ENCODE measurements at regions not wholly inside any gene's neighbourhood (a gene's known extent, or its start where the extent isn't known, plus 50 kb on each side); places are given as distances from the start of the nearest gene placed in this dataset.

DNA sequence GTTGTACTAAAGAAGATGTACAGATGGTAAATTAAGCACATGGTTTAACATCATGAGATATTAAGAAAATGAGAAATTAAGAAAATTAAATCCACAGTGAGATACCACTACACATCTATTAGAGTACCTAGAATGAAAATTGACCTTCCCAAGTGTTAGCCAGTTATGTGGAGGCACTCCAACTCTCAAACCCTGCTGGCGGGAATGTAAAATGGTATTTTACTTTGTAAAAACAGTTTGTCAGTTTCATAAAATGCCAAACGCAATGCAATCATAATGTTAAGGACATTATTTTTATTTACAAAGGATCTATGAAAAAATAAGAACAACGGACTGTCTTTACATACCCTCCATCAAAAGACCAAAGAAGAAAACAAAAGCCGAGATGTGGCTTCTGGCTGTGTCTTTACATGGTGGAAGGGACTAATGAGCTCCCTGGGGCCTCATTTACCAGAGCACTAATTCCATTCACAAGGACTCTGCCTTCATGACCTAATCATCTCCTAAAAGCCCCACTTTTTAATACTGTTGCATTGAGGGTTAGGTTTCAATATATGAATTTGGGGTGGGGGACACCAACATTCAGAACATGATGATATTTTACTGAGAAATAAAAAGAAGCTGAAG lies 1178.7 kb downstream of the AACS start:
- no peak overlapping the region for H3K4me3 ChIP-seq (ENCODE audit: extremely low read depth in 1 of 4, insufficient read depth in 2 of 4, low read depth in 3 of 4, low read length in 4 of 4)
- no peak overlapping the region for H2BK12ac ChIP-seq (ENCODE audit: low read depth, low read length)
- H3K23ac ChIP-seq (ENCODE audit: insufficient read length), result no peak overlapping the region
- no peak overlapping the region for H3K14ac ChIP-seq (ENCODE audit: insufficient read length)
- H2AFZ ChIP-seq (ENCODE audit: low read length), result no peak overlapping the region
- FAIRE-seq (no peak), DNase-seq (ENCODE audit: low read depth in 1 of 2, low spot score in 2 of 2) (no peak)
- ChIA-PET POLR2A (ENCODE audit: partially characterized antibody) (no interaction called here), CTCF (ENCODE audit: partially characterized antibody) (interaction anchor here (0.6 to 2.1 kb wide), 6 partner anchors 8 to 1047 kb away, joined by 3 to 8 read pairs (median 4); no protein-coding TSS in a partner anchor)
- H4K20me1 ChIP-seq (replicated peaks in 1 of 2; ENCODE audit: control insufficient read depth in 1 of 2, insufficient read depth in 2 of 2, low read length in 2 of 2), result no peaks in the 10 kb centered on the region
- H2BK20ac ChIP-seq (ENCODE audit: low read length), result no peak overlapping the region
- H4K8ac ChIP-seq (ENCODE audit: extremely low read depth, insufficient read depth, low read length), result no peak overlapping the region
- no peaks in the 10 kb centered on the region for H3K27me3 ChIP-seq (replicated peaks in 1 of 4; ENCODE audit: control insufficient read depth in 3 of 4, extremely low read depth in 1 of 4, insufficient read depth in 3 of 4, low read length in 3 of 4)
- no peak overlapping the region for H2BK120ac ChIP-seq (replicated peaks; ENCODE audit: low read depth, low read length)
- H3K9me3 ChIP-seq (ENCODE audit: insufficient read depth in 2 of 2, low read depth in 1 of 2, low read length in 1 of 2), result no peaks in the 10 kb centered on the region
- H3K36me3 ChIP-seq (ENCODE audit: control insufficient read depth in 2 of 4, insufficient read depth in 4 of 4, low read length in 3 of 4), result no peaks in the 10 kb centered on the region
- H3K4me2 ChIP-seq (ENCODE audit: insufficient read depth in 1 of 2, low read depth in 2 of 2, low read length in 2 of 2), result no peak overlapping the region
- no peak overlapping the region for H2BK5ac ChIP-seq (ENCODE audit: low read depth, low read length)
- peaks cover 0 to 2% (median 0%) of the 10 kb centered on the region in 4 experiments; a peak in 2 of 7 replicates for H3K4me1 ChIP-seq (replicated peaks in 1 of 4; ENCODE audit: control insufficient read depth in 3 of 4, insufficient read depth in 4 of 4, low read length in 3 of 4)
- H4K91ac ChIP-seq (replicated peaks; ENCODE audit: insufficient read length, low read length), result no peak overlapping the region
- H3K79me1 ChIP-seq (ENCODE audit: low read depth, low read length), result no peaks in the 10 kb centered on the region
- 76% methylated on average over 4 of the region's 4 CpGs; no CpG with 5 or more reads in 1 of the 2 experiments for WGBS, 2 experiments (ENCODE audit: extremely low coverage in 1 of 2, insufficient coverage in 1 of 2, insufficient read length in 1 of 2, insufficient replicate concordance in 2 of 2, low coverage in 1 of 2, low lambda C conversion rate in 2 of 2, missing lambda C conversion rate in 1 of 2)
- no peaks in the 10 kb centered on the region for H3K79me2 ChIP-seq (ENCODE audit: control insufficient read depth in 1 of 2, insufficient read depth in 2 of 2, low read length in 2 of 2)
- no peak overlapping the region for H3K9ac ChIP-seq (replicated peaks in 1 of 4; ENCODE audit: extremely low read depth in 1 of 4, low read depth in 3 of 4, low read length in 3 of 4)
- no peak overlapping the region for H3K56ac ChIP-seq (replicated peaks; ENCODE audit: insufficient read length, low read depth, low read length)
- H2BK15ac ChIP-seq (ENCODE audit: low read length), result no peak overlapping the region
- no peak overlapping the region for H3K18ac ChIP-seq (ENCODE audit: extremely low read depth, low read length)
- no peaks in the 10 kb centered on the region; the same call in 1 of the 2 replicates for H3K23me2 ChIP-seq (ENCODE audit: low read depth, low read length)
- H4K5ac ChIP-seq (ENCODE audit: insufficient read length, low read depth, low read length), result no peak overlapping the region
- no peak overlapping the region for H3K4ac ChIP-seq (replicated peaks; ENCODE audit: insufficient read length, low read depth, low read length)
- H3K27ac ChIP-seq (ENCODE audit: low read depth, low read length), result no peak overlapping the region
- no peak overlapping the region for H2AK5ac ChIP-seq (ENCODE audit: low read depth, low read length)
- TF ChIP-seq EGR1 (IDR thresholded peaks at IDR 0.05; ENCODE audit: borderline replicate concordance, low read depth, low read length) (no peak), POLR2A (IDR thresholded peaks at IDR 0.05; ENCODE audit: control extremely low read depth in 1 of 2, low read depth in 2 of 2, low read length in 2 of 2) (no peak), RAD21 (IDR thresholded peaks at IDR 0.05 in 1 of 2, conservative IDR thresholded peaks at IDR 0.05 in 1 of 2; ENCODE audit: low read depth in 2 of 2, low read length in 2 of 2) (0 out of 4 replicates have a peak, but pooled peaks of 1 of the 2 experiments have one; percentile 3), SIRT6 (IDR thresholded peaks at IDR 0.05; ENCODE audit: low read length) (no peak), TEAD4 (IDR thresholded peaks at IDR 0.05; ENCODE audit: low read depth, low read length) (peak; percentile 89), POU5F1 (IDR thresholded peaks at IDR 0.05; ENCODE audit: low read depth, low read length) (no peak), RFX5 (IDR thresholded peaks at IDR 0.05; ENCODE audit: borderline replicate concordance, low read depth, low read length) (no peak), ASH2L (IDR thresholded peaks at IDR 0.05; ENCODE audit: low read length) (no peak), TAF1 (IDR thresholded peaks at IDR 0.05; ENCODE audit: low read depth, low read length) (no peak)
- TF ChIP-seq, protein P1, sequence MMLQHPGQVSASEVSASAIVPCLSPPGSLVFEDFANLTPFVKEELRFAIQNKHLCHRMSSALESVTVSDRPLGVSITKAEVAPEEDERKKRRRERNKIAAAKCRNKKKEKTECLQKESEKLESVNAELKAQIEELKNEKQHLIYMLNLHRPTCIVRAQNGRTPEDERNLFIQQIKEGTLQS (IDR thresholded peaks at IDR 0.05; ENCODE audit: insufficient read depth, low read depth, low read length), result no peak
- TF ChIP-seq, protein P2, sequence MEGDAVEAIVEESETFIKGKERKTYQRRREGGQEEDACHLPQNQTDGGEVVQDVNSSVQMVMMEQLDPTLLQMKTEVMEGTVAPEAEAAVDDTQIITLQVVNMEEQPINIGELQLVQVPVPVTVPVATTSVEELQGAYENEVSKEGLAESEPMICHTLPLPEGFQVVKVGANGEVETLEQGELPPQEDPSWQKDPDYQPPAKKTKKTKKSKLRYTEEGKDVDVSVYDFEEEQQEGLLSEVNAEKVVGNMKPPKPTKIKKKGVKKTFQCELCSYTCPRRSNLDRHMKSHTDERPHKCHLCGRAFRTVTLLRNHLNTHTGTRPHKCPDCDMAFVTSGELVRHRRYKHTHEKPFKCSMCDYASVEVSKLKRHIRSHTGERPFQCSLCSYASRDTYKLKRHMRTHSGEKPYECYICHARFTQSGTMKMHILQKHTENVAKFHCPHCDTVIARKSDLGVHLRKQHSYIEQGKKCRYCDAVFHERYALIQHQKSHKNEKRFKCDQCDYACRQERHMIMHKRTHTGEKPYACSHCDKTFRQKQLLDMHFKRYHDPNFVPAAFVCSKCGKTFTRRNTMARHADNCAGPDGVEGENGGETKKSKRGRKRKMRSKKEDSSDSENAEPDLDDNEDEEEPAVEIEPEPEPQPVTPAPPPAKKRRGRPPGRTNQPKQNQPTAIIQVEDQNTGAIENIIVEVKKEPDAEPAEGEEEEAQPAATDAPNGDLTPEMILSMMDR (IDR thresholded peaks at IDR 0.05; ENCODE audit: control extremely low read depth in 1 of 3, insufficient read depth in 1 of 3, low read depth in 1 of 3, low read length in 3 of 3), result peak in 1 of 3 experiments; percentile 31; a peak in 1 of 4 replicates
